Mammary epithelial cell (primary cell): ENCODE measurements at regions not wholly inside any gene's neighbourhood (a gene's known extent, or its start where the extent isn't known, plus 50 kb on each side); places are given as distances from the start of the nearest gene placed in this dataset.

ENCODE experiments used
- CTCF ChIP-seq, 2 donors: IDR thresholded peaks in 1 of 2; conservative IDR thresholded peaks in 1 of 2; 2 replicates each; pipeline ENCODE4 v1.5.1; 2011 to 2012; ENCODE audit warnings: inconsistent platforms in 2 of 2, low read length in 2 of 2, mild to moderate bottlenecking in 2 of 2, control low read depth in 1 of 2, low read depth in 1 of 2; ENCODE audit not compliant: insufficient read depth in 1 of 2; ENCODE audit errors: extremely low read depth in 1 of 2
- EZH2 ChIP-seq: IDR thresholded peaks from 2 replicates; pipeline ENCODE4 v1.6.1; 2012; ENCODE audit warnings: low read length, inconsistent platforms, borderline replicate concordance

- TF ChIP-seq CTCF (conservative IDR thresholded peaks at IDR 0.05 in 1 of 2, IDR thresholded peaks at IDR 0.05 in 1 of 2; ENCODE audit: extremely low read depth in 1 of 2, insufficient read depth in 1 of 2, low read depth in 1 of 2, low read length in 2 of 2) (no peak), EZH2 (no peak)
Observed at GRCh38 chr1:222117809-222118208, 375.9 kb upstream of the DUSP10 start.
